Astrocyte (in vitro differentiated cells and primary cell): ENCODE measurements at regions not wholly inside any gene's neighbourhood (a gene's known extent, or its start where the extent isn't known, plus 50 kb on each side); places are given as distances from the start of the nearest gene placed in this dataset.

Experiments
- DNase-seq: peaks from one replicate; pipeline ENCODE4 v3.0.0-alpha.2; 2010; ENCODE audit warnings: low read depth
- FAIRE-seq: peaks from 2 replicates; lab custom pipeline; 2011; peaks lifted over from hg19 to GRCh38; lab: Jason Lieb, UNC
- H2AFZ ChIP-seq: 2 replicates; pipeline ENCODE4 v1.6.0; 2012; ENCODE audit warnings: low read depth, low read length, inconsistent platforms
- H3K27ac ChIP-seq: 2 replicates; pipeline ENCODE4 v1.5.1; 2011; ENCODE audit warnings: low read depth, low read length, inconsistent platforms
- H3K27me3 ChIP-seq: 2 replicates; pipeline ENCODE4 v1.6.0; 2011; ENCODE audit warnings: low read length, inconsistent platforms; ENCODE audit not compliant: insufficient read depth
- H3K36me3 ChIP-seq: 2 replicates; pipeline ENCODE4 v1.5.1; 2011; ENCODE audit warnings: low read length, inconsistent platforms; ENCODE audit not compliant: insufficient read depth
- H3K4me1 ChIP-seq: 2 replicates; pipeline ENCODE4 v1.5.1; 2011; ENCODE audit warnings: low read length, inconsistent platforms; ENCODE audit not compliant: insufficient read depth
- H3K4me2 ChIP-seq: 2 replicates; pipeline ENCODE4 v1.6.0; 2012; ENCODE audit warnings: low read length, inconsistent platforms
- H3K4me3 ChIP-seq: 2 replicates; pipeline ENCODE4 v1.5.1; 2011; ENCODE audit warnings: low read depth, mild to moderate bottlenecking, low read length, inconsistent platforms; ENCODE audit not compliant: insufficient read depth
- H3K79me2 ChIP-seq: 2 replicates; pipeline ENCODE4 v1.6.0; 2012; ENCODE audit warnings: mild to moderate bottlenecking, low read length, inconsistent platforms; ENCODE audit not compliant: insufficient read depth
- H3K9ac ChIP-seq: 2 replicates; pipeline ENCODE4 v1.6.0; 2012; ENCODE audit warnings: mild to moderate bottlenecking, low read length, inconsistent platforms
- H3K9me3 ChIP-seq: 2 replicates; pipeline ENCODE4 v1.5.1; 2012; ENCODE audit warnings: low read depth, mild to moderate bottlenecking, low read length, inconsistent platforms; ENCODE audit not compliant: insufficient read depth
- H4K20me1 ChIP-seq: 2 replicates; pipeline ENCODE4 v1.6.0; 2012; ENCODE audit warnings: low read length, inconsistent platforms; ENCODE audit not compliant: insufficient read depth
- H3K27ac Mint-ChIP-seq: one replicate; pipeline ENCODE4 v1.8.0; 2021; ENCODE audit warnings: mild to moderate bottlenecking, mixed read lengths; ENCODE audit not compliant: unreplicated experiment
- H3K27me3 Mint-ChIP-seq: one replicate; pipeline ENCODE4 v1.8.0; 2021; ENCODE audit warnings: low read depth, mixed read lengths; ENCODE audit not compliant: unreplicated experiment
- H3K36me3 Mint-ChIP-seq: one replicate; pipeline ENCODE4 v1.8.0; 2021; ENCODE audit warnings: low read depth, mixed read lengths; ENCODE audit not compliant: unreplicated experiment
- H3K4me1 Mint-ChIP-seq: one replicate; pipeline ENCODE4 v1.8.0; 2021; ENCODE audit warnings: low read depth, mixed read lengths; ENCODE audit not compliant: unreplicated experiment
- H3K4me3 Mint-ChIP-seq: one replicate; pipeline ENCODE4 v1.8.0; 2021; ENCODE audit warnings: mild to moderate bottlenecking, moderate library complexity, mixed read lengths; ENCODE audit not compliant: unreplicated experiment
- H3K9me3 Mint-ChIP-seq: one replicate; pipeline ENCODE4 v1.8.0; 2021; ENCODE audit warnings: mild to moderate bottlenecking, mixed read lengths; ENCODE audit not compliant: unreplicated experiment
- EZH2 ChIP-seq: IDR thresholded peaks from 2 replicates; pipeline ENCODE4 v1.6.1; 2012; ENCODE audit warnings: mild to moderate bottlenecking, low read length, inconsistent platforms; ENCODE audit not compliant: insufficient read depth
- TF ChIP-seq, protein P1 (sequence below): IDR thresholded peaks from 2 replicates; pipeline ENCODE4 v1.5.1; 2011; ENCODE audit warnings: low read depth, mild to moderate bottlenecking, inconsistent platforms, low read length, moderate library complexity; ENCODE audit not compliant: insufficient read depth

- no peak overlapping the region for H3K4me3 Mint-ChIP-seq
- peaks cover 17% of the 10 kb centered on the region for H3K9me3 Mint-ChIP-seq
- DNase-seq (no peak), FAIRE-seq (no peak)
- H3K36me3 Mint-ChIP-seq = no peaks in the 10 kb centered on the region
- H4K20me1 ChIP-seq = no peaks in the 10 kb centered on the region
- no peaks in the 10 kb centered on the region for H3K36me3 ChIP-seq
- peaks cover 19% of the 10 kb centered on the region for H3K27me3 ChIP-seq
- no peaks in the 10 kb centered on the region for H3K4me1 Mint-ChIP-seq
- no peak overlapping the region for H3K4me3 ChIP-seq
- H2AFZ ChIP-seq = no peak overlapping the region
- no peak overlapping the region for H3K4me2 ChIP-seq
- no peaks in the 10 kb centered on the region for H3K79me2 ChIP-seq
- H3K27me3 Mint-ChIP-seq = peaks cover 46% of the 10 kb centered on the region
- H3K4me1 ChIP-seq = no peaks in the 10 kb centered on the region
- no peak overlapping the region for H3K9ac ChIP-seq
- H3K27ac ChIP-seq = no peak overlapping the region
- H3K9me3 ChIP-seq = no peaks in the 10 kb centered on the region
- TF ChIP-seq, protein P1, sequence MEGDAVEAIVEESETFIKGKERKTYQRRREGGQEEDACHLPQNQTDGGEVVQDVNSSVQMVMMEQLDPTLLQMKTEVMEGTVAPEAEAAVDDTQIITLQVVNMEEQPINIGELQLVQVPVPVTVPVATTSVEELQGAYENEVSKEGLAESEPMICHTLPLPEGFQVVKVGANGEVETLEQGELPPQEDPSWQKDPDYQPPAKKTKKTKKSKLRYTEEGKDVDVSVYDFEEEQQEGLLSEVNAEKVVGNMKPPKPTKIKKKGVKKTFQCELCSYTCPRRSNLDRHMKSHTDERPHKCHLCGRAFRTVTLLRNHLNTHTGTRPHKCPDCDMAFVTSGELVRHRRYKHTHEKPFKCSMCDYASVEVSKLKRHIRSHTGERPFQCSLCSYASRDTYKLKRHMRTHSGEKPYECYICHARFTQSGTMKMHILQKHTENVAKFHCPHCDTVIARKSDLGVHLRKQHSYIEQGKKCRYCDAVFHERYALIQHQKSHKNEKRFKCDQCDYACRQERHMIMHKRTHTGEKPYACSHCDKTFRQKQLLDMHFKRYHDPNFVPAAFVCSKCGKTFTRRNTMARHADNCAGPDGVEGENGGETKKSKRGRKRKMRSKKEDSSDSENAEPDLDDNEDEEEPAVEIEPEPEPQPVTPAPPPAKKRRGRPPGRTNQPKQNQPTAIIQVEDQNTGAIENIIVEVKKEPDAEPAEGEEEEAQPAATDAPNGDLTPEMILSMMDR = no peak
- TF ChIP-seq EZH2 = no peak
- H3K27ac Mint-ChIP-seq = no peak overlapping the region
Observed at GRCh38 chr17:77590951-77591735, 367.4 kb upstream of the TNRC6C start.

- Histone ChIP-seq H3K27ac (no peak overlapping the region), H3K4me3 (no peak overlapping the region), H3K79me2 (no peaks in the 10 kb centered on the region), H3K27me3 (peaks cover 28% of the 10 kb centered on the region), H3K36me3 (no peaks in the 10 kb centered on the region), H2AFZ (no peak overlapping the region), H3K9ac (no peak overlapping the region), H3K4me1 (no peaks in the 10 kb centered on the region), H3K9me3 (no peaks in the 10 kb centered on the region), H4K20me1 (no peaks in the 10 kb centered on the region), H3K4me2 (no peak overlapping the region)
- Mint-ChIP-seq H3K9me3 (peaks cover 9% of the 10 kb centered on the region), H3K36me3 (no peaks in the 10 kb centered on the region), H3K4me1 (no peaks in the 10 kb centered on the region), H3K27ac (no peak overlapping the region), H3K4me3 (no peak overlapping the region), H3K27me3 (peaks cover 49% of the 10 kb centered on the region)
- TF ChIP-seq, protein P1 = no peak
- TF ChIP-seq EZH2 = no peak
- FAIRE-seq (no peak), DNase-seq (no peak)
Observed at GRCh38 chr17:77592106-77592865, 366.2 kb upstream of the TNRC6C start.

- no peaks in the 10 kb centered on the region for H3K36me3 ChIP-seq
- no peaks in the 10 kb centered on the region for H3K4me1 Mint-ChIP-seq
- no peaks in the 10 kb centered on the region for H4K20me1 ChIP-seq
- no peak overlapping the region for H3K9ac ChIP-seq
- no peaks in the 10 kb centered on the region for H3K4me1 ChIP-seq
- no peak overlapping the region for H3K27ac Mint-ChIP-seq
- no peak overlapping the region for H3K4me3 ChIP-seq
- peaks cover 4% of the 10 kb centered on the region for H3K9me3 Mint-ChIP-seq
- no peaks in the 10 kb centered on the region for H3K9me3 ChIP-seq
- H3K27me3 ChIP-seq = peaks cover 31% of the 10 kb centered on the region
- H3K79me2 ChIP-seq = no peaks in the 10 kb centered on the region
- no peak overlapping the region for H3K4me2 ChIP-seq
- H3K27ac ChIP-seq = no peak overlapping the region
- no peak overlapping the region for H2AFZ ChIP-seq
- peaks cover 53% of the 10 kb centered on the region for H3K27me3 Mint-ChIP-seq
- no peak overlapping the region for H3K4me3 Mint-ChIP-seq
- TF ChIP-seq, protein P1 = no peak
- TF ChIP-seq EZH2 = no peak
- H3K36me3 Mint-ChIP-seq = no peaks in the 10 kb centered on the region
- no peak for DNase-seq
- no peak for FAIRE-seq
Observed at GRCh38 chr17:77593081-77593480, 365.4 kb upstream of the TNRC6C start.
